Fibroblast of skin of abdomen (primary cell): ENCODE measurements at regions not wholly inside any gene's neighbourhood (a gene's known extent, or its start where the extent isn't known, plus 50 kb on each side); places are given as distances from the start of the nearest gene placed in this dataset.
"Not testable (repeated sequence)": the region's sequence is repeated elsewhere in the genome, so short reads cannot be mapped to it uniquely, and the experiment has no call there.

Source experiments
- DNase-seq: peaks from one replicate; pipeline ENCODE4 v3.0.0-alpha.2; 2013

DNA sequence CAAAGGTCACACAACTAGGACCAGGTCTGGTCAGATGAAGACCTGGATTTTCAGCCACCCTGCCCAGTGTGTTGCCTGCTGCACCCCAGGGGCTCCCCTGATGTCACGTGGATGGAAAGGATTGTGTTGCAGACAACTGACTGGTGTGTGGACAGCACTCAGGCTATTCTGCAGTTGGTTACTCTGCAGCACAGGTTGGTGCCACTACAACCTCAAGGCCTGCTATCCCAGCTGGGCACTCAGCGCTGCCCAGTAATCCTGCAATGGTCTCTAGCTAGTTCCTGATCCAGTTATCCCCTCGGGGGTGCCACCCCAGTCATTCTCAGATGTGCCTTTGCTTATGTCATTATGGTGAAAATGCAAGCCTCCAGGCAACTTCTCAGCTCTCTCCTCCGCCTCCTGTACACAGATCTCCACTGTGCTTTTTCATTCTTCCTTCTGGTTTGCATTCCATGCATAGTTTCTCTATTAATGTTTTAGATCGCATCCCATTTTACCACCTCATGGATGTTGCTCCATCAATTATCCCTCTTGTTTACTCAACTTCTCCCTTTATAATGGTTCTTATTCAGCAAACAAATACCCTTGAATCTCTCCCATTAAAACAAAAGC lies 503.2 kb upstream of the CAMK1G start:
- peak; percentile 59 for DNase-seq

DNA sequence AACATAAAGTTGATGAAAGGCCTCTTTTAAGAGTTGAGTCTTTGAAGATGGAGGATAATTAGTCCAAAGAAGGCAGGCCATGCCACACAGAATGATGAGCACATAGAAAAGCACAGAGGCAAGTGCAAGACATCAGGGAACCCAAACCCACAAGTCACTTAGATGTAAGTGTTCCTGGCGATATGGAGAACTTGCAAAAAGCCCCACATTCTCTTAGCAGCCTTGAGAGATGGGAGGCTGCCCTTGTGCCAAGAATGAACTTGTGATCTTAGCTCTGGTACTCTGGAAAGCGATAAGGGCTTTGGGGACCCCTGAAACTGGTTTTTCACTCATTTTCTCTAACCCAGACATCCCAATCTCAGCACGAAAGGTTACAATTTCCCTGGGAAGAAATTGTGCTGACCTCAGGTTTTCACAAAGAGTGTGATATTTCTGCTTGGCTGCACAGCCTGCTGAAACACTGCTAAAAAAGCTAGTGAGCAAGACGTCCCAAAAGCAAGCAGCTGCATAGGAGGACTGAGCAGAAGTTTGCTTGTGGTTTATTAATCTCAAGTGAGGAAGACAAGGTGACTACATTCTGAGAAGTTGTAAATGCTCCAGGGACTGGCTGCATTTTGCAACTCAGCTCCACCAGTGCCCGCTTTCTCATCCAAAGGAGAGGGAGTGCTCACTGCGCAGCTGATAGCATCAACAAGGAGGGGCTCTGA lies 496.9 kb upstream of the CAMK1G start:
- no peak for DNase-seq

DNA sequence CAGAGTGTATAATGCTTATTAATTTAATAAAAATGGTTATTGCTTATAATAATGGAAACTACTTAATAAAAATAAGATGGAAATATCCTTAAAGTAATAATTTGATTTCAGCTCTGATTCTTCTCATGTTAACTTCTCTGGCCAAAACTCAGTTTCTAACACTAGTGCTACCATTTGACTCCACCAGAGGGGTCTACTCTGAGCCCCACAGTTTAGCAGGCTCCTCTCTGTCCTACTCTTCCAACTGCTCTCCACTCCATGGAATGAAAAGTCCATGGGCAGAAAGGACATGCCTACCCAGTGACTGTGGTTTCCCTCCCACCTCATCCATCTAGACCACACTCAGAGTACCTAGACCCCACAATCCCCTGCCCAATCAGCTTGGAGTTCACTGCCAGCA lies 489.1 kb upstream of the CAMK1G start:
- no peak for DNase-seq

DNA sequence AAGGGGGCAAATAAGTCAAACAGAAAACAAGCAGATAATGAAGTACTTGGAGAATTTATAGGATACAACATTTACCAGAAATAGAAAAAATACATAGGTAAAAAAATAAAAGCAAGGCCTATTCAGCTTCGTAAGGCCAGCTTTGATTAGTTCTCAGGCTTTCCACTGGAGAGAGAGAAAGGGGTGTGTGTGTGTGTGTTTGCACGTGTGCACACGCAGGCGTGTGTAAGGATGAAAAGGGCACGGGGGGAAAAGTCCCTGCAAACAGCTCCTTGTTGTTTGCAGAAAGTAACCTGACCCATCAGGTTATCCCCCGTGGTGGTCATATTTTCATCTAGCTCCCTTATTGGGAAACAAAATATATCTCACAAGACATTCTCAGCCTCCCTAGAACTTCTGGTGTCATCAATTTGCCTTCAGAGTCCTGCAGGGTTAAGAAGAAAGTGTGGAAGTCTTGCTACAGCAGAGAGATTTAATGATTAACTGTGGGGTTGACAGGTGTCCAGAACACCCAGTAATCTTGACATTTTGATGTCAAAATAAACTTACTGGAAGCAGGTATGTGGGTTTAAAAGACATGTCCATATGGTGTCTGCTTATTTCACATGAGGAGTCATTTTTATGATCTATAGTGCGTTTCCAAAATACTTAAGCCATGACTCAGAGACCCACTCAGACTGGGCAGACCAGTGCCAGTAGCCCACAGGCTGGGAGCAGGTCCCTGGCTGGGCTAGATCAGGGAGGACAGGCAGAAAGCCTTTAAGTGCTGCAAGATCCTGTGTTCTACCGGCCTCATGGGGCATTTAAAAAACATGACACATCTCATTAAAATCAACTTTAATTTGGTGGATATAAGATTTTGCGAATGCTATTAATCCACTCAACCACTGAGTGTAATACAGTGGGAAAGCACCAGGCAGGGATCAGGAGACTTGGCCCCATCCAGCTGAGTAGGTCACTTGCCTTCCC lies 487.6 kb upstream of the CAMK1G start:
- peak; percentile 91 for DNase-seq

DNA sequence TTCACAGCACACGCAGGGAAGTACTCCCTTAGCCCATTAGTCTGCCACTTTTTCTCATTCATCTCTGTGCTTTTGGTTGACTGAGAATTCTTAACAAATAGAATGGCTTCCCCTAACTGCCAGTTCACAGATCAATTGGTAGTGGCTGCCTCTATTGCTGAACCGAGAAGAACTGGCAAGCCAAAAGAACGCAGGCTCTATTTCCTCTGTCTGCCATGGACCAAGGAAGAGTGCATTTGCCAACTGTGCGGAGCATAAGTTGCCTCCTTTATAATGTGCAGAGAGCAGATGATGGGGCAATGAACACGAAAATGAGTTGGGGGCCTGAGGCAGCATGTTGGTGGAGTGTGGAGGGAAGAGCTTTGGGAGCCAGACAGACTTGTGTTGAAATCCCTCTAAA lies 483.1 kb upstream of the CAMK1G start:
- no peak for DNase-seq

DNA sequence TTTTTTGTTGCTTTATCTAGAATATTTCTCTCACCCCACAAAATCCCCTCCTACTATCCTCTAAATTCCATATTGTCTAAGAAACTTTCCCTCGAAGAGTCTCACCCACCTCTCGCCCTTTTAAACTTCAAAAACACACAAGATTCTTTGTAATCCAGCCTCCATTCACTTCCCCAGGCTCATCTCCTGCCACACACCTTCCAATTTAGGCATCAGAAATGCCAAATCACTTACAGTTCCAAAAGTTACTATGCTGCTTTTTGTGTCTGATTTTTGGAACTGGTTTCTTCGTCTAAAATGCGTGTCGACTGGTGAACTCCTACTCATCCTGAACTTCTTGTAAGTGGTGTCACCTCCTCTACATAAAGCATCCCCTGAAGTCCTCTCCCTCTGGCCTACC lies 482.4 kb upstream of the CAMK1G start:
- DNase-seq = no peak

DNA sequence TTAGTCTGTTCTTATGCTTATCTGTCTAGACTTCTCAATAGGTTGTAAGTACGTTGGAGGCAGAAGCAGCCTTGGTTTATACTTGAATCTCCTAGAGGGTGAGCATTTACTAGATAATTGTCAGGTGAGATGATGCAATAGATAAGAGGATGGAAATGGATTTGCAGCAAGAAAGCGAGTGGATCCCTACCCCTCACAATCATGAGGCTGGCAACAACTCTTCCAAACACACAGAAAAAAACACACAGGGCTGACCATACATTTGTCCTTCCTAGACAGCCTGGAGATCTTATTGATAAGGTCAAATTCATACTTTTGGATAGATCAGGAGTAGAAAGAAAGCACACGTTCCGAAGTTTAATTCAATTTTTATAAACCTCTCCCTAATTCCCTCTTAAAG lies 481.4 kb upstream of the CAMK1G start:
- DNase-seq = no peak

DNA sequence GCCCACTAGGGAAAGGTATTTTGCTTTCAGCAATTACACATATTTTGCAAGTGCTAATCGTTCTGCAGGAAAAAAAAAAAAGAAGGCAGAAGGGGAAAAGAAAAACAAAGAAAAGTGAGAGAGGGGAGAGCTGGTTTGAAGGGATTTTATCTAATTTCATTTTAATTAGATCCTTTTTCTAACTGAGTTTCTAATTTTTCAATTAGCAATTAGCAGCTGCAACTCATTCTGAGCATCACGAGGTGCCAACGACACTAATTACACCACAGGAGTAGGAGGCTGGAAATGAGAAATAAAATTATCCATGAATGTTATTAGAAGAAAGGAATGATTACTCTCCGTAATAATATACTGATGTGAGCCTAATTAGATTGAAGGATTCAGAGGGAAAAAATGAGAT lies 481.0 kb upstream of the CAMK1G start:
- DNase-seq = no peak

DNA sequence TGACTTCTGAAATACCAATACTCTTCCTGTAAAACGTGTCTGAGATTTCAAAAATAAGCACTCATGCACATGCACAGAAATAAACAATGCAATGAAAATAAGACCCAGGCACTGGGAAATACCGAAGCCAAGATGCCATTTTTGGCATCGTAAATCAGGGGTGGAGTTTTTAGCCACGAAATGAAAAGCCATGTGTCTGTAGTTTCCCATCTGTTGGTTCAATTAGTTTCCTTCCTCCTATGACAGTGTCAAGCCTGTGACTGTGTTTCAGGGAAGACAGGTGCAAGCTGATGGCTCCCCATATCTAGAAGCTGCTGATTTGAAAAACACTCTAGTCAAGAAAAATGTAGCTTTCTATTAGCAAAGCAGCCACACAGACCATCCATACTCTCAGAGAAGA lies 480.4 kb upstream of the CAMK1G start:
- no peak for DNase-seq

DNA sequence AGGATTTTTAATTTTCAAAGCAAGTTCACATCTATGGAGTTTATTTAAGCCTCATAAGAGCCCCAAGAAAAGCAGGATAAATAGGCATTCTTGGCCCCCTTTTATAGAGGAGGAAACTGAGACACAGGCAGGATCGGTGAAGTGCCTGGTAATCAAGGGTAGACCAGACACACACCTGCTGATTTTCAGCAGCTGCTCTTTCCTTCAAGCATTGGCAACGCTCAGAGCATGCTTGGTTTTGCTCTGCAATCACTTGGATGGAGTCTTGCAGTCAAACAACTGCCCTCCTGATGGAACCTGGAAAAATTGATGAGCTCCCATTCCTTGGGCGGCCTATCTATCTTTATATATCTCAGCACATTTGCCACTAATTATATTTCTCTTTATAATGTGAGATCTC lies 478.9 kb upstream of the CAMK1G start:
- DNase-seq = no peak

DNA sequence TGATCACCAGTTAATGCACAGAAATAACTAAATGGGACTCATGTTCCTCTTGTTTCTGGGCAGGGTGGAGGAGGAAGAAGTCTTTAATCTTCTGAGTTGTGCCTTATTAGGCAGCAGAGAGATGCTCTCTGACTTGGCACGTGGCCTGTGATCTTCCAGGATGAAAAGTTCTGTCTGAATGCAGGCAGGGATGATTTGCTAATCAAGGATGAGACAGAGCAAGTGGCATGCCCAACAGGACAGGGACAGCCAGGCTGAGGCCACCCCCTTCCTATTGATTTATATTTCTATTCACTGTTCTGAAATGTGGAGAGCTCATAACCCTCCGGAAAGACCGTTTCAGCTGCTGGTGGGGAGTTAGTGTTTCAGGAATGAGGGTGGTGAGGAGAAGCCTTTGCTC lies 477.8 kb upstream of the CAMK1G start:
- peak; percentile 35 for DNase-seq

DNA sequence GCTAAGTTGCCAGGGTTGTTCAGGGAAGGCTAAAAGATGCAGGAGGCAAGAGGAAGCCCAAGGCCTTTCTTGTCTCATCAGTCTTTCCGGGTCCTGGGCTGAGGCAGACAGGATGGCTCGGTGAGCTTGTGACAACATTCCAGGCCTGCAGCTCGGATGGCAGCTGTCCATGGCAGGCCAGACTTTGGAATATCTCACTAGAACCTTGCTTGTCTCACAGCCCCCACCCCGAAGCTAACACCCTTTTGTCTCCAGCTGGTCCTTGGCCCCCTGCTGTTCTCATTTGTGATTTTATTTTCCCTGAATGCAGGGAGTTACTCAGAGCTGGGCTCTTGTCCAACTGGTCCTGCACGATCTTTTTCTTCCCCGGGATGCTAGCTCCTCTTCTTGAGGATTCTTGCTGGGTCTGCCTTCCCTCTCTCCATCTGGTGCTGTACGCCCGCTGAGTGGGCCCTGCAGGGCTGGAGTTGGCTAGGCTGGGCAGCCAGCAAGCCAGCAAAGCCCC lies 477.2 kb upstream of the CAMK1G start:
- peak; percentile 84 for DNase-seq

DNA sequence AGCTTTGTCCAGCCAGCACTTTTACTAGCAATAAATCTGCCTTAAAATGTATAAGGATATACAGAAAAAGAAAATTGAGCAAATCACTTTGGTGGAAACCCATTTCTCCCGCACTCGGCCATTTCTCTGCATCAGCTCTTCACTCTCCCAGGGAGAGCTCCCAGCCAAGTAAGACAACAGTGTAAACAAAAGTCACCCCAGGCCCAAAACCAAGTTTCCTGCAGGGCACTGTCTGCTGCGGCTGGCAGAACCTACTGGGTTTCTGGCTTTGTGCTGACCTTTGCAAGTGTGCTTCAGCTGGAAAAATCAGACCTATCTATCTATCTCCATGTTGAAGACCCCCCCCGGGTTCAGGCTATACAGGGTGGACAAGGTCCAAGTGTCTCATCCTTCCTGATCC lies 476.7 kb upstream of the CAMK1G start:
- no peak for DNase-seq

DNA sequence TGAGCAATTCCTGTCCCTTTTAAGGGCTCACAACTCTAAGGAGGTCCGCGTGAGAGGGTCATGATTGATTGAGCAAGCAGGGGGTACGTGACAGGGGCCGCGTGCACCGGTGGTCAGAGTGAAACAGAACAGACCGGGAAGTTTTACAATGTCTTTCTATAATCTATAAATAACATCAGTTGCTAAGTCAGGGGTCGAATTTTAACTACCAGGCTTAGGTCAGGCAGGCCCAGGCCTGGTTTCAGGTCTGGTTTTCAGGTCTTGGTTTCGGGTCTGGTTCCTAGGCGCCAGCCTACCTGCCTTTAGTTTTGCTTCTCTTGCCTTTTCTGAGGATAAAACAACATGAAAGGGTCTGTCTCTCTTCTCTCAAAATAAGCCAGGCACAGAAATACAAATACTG lies 476.0 kb upstream of the CAMK1G start:
- DNase-seq = no peak

DNA sequence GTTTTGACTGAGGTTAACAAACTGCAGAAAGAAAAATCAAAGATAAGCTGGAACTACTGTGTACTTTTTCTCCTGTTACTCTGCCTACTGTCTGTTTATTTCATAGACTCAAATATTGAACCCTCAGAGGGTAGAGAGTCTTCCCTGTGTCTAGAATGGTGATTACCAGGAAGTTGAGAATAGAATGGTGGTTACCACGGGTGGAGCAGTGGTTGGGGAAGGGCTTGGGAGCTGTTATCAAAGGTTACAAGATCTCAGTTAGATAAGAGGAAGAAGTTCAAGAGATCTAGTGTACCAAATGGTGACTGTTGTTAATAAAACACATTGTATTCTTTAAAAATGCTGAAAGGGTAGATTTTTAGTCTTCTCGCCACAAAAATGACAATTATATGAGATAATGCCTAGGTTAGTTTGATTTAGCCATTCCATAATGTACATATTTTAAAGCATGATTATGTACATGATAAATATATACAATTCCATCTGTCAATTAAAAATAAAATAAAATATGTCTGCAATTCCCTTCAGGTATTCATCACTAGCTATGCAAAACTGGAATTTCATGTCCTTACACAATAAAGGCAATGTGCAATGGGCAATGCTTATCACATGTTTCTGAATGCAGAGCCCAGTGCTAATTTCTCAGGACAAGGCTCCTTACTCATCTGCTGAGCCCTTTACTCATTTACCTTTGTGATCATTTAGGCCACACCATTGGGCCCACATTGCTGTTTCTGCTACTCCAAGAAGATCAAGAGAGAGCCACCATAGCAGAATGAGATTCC lies 474.3 kb upstream of the CAMK1G start:
- DNase-seq = no peak

DNA sequence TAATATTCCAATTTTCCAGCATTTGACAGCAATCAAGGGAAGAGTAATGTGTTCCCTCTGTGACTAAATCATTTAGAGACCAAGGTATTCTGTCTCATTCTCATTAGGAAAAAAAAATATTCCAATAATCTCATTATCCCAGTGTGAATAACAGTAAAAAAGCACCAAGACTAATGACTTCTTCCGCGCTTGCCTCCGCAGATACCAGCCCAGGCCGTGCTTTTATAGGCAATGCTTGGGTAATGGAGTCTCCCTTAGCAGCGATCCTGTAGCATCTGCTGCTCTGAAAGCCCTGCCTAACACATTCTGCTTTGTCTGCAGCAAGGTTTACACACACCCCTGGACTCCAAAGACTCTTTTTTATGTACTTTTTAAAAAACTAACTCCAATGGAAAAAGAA lies 470.0 kb upstream of the CAMK1G start:
- no peak for DNase-seq

DNA sequence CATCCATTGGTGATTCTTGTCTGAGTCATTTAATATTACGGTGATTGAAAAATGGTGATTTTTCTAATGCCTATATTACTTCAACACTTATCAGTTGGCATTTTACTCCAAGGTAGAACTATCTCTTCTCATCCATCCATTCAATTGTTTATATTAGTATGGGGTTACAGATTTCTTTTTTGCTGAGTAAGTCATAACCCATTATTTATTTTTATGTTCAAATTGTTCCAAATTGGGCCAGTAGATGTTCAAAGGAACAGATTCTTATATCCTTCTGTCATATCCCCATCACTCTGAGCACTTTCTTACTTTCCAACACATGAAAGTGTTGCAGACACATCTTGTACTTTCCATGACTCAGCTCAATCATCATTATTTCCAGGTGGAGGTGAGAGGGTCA lies 466.8 kb upstream of the CAMK1G start:
- DNase-seq = no peak

DNA sequence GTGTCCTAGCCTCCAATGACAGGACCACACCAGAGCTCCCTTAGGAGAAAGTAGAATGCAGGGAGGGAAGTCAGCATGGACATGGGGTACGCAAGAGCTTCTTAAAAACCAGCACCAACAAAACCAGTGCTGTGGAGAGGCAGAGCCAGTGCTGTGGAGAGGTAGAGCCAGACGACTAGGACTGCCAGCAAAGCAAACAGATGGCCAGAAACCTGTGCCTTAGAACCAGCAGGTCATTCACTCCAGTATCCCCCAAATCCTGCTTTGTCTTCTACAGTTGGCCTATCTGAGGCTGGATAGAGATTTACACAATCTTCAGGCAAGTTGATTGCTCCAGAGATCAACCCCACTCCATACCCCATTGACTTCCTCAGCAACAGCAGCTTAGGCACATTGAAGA lies 459.9 kb upstream of the CAMK1G start:
- no peak for DNase-seq

DNA sequence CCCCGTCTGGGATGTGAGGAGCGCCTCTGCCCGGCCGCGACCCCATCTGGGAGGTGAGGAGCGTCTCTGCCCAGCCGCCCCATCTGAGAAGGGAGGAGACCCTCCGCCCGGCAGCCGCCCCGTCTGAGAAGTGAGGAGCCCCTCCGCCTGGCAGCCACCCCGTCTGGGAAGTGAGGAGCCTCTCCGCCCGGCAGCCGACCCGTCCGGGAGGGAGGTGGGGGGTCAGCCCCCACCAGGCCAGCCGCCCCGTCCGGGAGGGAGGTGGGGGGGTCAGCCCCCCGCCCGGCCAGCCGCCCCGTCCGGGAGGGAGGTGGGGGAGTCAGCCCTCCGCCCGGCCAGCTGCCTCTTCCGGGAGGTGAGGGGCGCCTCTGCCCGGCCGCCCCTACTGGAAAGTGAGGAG lies 454.4 kb upstream of the CAMK1G start:
- not testable (repeated sequence) for DNase-seq

DNA sequence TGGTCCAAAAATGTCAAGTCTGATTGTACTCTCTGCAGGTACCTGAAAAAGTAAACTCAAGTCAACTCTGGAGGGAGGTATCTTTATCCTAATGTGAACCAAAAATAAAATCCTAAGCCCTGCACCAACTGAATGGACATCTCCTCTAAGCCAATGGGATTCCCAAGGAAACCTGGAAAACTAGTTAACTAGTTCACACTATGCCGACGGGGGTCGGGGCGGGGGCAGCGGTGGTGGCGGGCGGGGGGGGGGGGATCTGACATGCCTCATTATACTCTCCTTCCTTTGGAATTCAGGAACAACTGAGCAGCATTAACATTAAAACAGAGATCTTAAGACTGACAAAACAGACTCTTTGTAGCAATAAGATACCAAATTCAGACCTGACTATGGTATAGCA lies 452.6 kb upstream of the CAMK1G start:
- no peak for DNase-seq

DNA sequence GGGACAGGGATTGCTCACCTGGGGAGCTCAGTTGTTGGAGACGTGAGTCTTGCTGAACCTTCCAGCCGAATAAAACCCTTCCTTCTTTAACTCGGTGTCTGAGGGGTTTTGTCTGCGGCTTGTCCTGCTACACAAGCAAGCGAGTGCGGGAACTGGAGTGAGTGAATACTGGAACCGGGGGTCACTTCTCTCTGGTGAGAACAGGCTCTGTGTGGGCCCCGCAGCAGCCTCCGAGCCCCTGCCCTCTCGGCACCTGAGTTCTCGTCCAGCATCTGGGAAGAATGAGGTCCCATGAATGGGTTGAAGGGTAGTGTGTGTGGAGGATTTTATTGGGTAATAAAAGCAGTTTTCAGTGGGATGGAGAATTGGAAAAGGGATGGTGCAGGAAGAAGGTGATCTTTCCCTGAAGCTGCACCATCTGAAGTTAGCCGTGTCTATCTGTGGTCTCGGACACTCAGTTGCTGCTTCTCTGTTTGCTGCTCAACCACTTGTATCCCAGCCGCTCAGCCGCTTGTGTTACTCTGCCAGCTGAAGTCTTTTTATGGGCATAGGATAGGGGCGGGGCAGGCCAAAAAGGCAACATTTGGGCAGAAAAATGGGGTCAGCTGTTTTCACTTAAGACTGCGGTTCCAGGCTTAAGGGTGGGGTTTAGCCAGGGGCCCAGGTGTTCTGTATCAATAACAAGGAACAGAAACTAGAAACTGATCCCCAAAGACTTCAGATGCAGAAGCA lies 450.6 kb upstream of the CAMK1G start:
- DNase-seq = no peak

DNA sequence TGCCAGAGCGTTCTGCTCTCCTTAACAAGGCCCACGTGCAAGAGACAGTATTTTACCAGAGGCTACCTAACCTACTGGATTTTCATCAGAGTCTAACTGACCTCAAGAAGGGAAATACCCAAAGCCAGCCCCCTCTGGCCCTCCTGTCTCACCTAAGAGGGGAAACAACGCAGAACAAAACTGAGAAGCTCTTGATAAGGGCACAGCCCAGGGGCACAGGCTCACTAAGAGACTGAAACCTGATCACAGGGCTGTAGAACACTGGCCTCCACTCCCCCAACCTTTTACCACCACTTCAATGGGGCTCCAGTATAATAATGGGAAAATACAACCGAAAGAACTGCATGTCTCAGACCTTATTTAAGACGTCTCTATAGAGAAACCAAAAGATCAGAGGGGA lies 449.5 kb upstream of the CAMK1G start:
- DNase-seq = no peak
